IMR-90 (cell line): ENCODE measurements at regions not wholly inside any gene's neighbourhood (a gene's known extent, or its start where the extent isn't known, plus 50 kb on each side); places are given as distances from the start of the nearest gene placed in this dataset.

Experiments
- ATAC-seq: fragments of 200-7000 bp; cut with Tn5 transposase; 2 replicates; pipeline ENCODE4 v1.9.1; 2020; ENCODE audit warnings: low read depth, mild to moderate bottlenecking, moderate library complexity
- BruUV-seq: library from RNA; stranded (reverse); fragments of 400-500 nt; replicated peaks from 2 replicates; lab custom pipeline; 2021; lab: Mats Ljungman, UMichigan
- CTCF ChIA-PET: fragments of 300-600 bp; formaldehyde crosslinking; extraction: SDS; loops from one replicate; lab custom pipeline; 2021; ENCODE audit warnings: antibody characterized with exemption; lab: Yijun Ruan, JAX
- POLR2A ChIA-PET: fragments of 300-600 bp; sonication (Branson Sonifier 250); formaldehyde crosslinking; loops from one replicate; lab custom pipeline; 2022; ENCODE audit warnings: antibody characterized with exemption; ENCODE audit not compliant: unreplicated experiment; lab: Charles Lee
- DNase-seq: peaks from one replicate; pipeline ENCODE4 v3.0.0; 2013
- H2AFZ ChIP-seq: replicated peaks from 2 replicates; pipeline ENCODE3; 2013; ENCODE audit warnings: low read length, mild to moderate bottlenecking; ENCODE audit not compliant: poor library complexity
- H2AK5ac ChIP-seq: 2 replicates; pipeline ENCODE4 v1.6.1; 2013; ENCODE audit warnings: low read depth, low read length, inconsistent platforms
- H2AK9ac ChIP-seq: replicated peaks from 2 replicates; pipeline ENCODE3; 2013; ENCODE audit warnings: mild to moderate bottlenecking, low read depth, low read length, moderate library complexity; ENCODE audit not compliant: poor library complexity
- H2BK120ac ChIP-seq: 2 replicates; pipeline ENCODE4 v1.6.1; 2013; ENCODE audit warnings: low read depth, low read length, inconsistent platforms
- H2BK15ac ChIP-seq: 3 replicates; pipeline ENCODE4 v1.6.1; 2013; ENCODE audit warnings: low read depth, low read length, inconsistent platforms
- H2BK20ac ChIP-seq: 2 replicates; pipeline ENCODE4 v1.6.1; 2013; ENCODE audit warnings: low read depth, mild to moderate bottlenecking, inconsistent platforms, low read length, moderate library complexity
- H2BK5ac ChIP-seq: 2 replicates; pipeline ENCODE4 v1.6.1; 2013; ENCODE audit warnings: mild to moderate bottlenecking, low read depth, low read length, inconsistent platforms; ENCODE audit not compliant: poor library complexity, severe bottlenecking
- H3K14ac ChIP-seq: replicated peaks from 2 replicates; pipeline ENCODE4 v1.6.1; 2013; ENCODE audit warnings: low read depth, low read length, inconsistent platforms
- H3K18ac ChIP-seq: 2 replicates; pipeline ENCODE4 v1.6.1; 2013; ENCODE audit warnings: low read depth, low read length, control low read depth
- H3K23ac ChIP-seq: 2 replicates; pipeline ENCODE4 v1.6.1; 2013; ENCODE audit warnings: low read depth, low read length, inconsistent platforms
- H3K27ac ChIP-seq: 2 replicates; pipeline ENCODE4 v1.5.1; 2013; ENCODE audit warnings: mild to moderate bottlenecking, control low read depth, low read length; ENCODE audit not compliant: insufficient read depth
- H3K27me3 ChIP-seq: 2 replicates; pipeline ENCODE4 v1.6.1; 2013; ENCODE audit warnings: low read length; ENCODE audit not compliant: control insufficient read depth, insufficient read depth
- H3K36me3 ChIP-seq: 2 replicates; pipeline ENCODE4 v1.6.1; 2013; ENCODE audit warnings: low read length, mixed read lengths; ENCODE audit not compliant: control insufficient read depth, insufficient read depth
- H3K4ac ChIP-seq: 2 replicates; pipeline ENCODE4 v1.6.1; 2013; ENCODE audit warnings: low read depth, low read length, inconsistent platforms
- H3K4me1 ChIP-seq: 2 replicates; pipeline ENCODE4 v1.6.1; 2013; ENCODE audit warnings: low read length, mixed read lengths; ENCODE audit not compliant: control insufficient read depth, insufficient read depth
- H3K4me2 ChIP-seq: 2 replicates; pipeline ENCODE4 v1.6.1; 2013; ENCODE audit warnings: low read depth, mild to moderate bottlenecking, control low read depth, low read length, moderate library complexity
- H3K4me3 ChIP-seq: 2 replicates; pipeline ENCODE4 v1.5.1; 2013; ENCODE audit warnings: low read depth, mild to moderate bottlenecking, control low read depth, low read length, moderate library complexity; ENCODE audit not compliant: insufficient read depth
- H3K56ac ChIP-seq: 2 replicates; pipeline ENCODE4 v1.6.1; 2013; ENCODE audit warnings: low read length, inconsistent platforms; ENCODE audit not compliant: insufficient read depth; ENCODE audit errors: extremely low read depth
- H3K79me1 ChIP-seq, 2 experiments: 2 replicates each; pipeline ENCODE4 v1.6.1; 2013; ENCODE audit warnings: low read length in 2 of 2, inconsistent platforms in 1 of 2, low read depth in 1 of 2
- H3K9ac ChIP-seq: 2 replicates; pipeline ENCODE4 v1.6.1; 2013; ENCODE audit warnings: low read depth, low read length, control low read depth
- H3K9me1 ChIP-seq: 2 replicates; pipeline ENCODE4 v1.6.1; 2013; ENCODE audit warnings: low read length, inconsistent platforms; ENCODE audit not compliant: insufficient read depth
- H3K9me3 ChIP-seq: 2 replicates; pipeline ENCODE4 v1.6.1; 2013; ENCODE audit warnings: low read length; ENCODE audit not compliant: control insufficient read depth, insufficient read depth
- H4K20me1 ChIP-seq: 2 replicates; pipeline ENCODE4 v1.6.1; 2013; ENCODE audit warnings: low read length, inconsistent platforms; ENCODE audit not compliant: insufficient read depth
- H4K5ac ChIP-seq: 2 replicates; pipeline ENCODE4 v1.6.1; 2013; ENCODE audit warnings: mild to moderate bottlenecking, low read depth, low read length, control low read depth
- H4K8ac ChIP-seq, 2 experiments: 2 replicates each; pipeline ENCODE4 v1.6.1; 2013; ENCODE audit warnings: low read depth in 2 of 2, low read length in 2 of 2, control low read depth in 1 of 2, inconsistent platforms in 1 of 2
- H4K91ac ChIP-seq: 2 replicates; pipeline ENCODE4 v1.6.1; 2013; ENCODE audit warnings: low read depth, low read length, inconsistent platforms; ENCODE audit not compliant: insufficient read depth
- NFE2L2 ChIP-seq: fragments of 150-350 bp; IDR thresholded peaks from 2 replicates; pipeline ENCODE4 v1.6.1; 2016; ENCODE audit warnings: low read depth, mild to moderate bottlenecking, low read length
- RFX5 ChIP-seq: IDR thresholded peaks from 2 replicates; pipeline ENCODE4 v1.8.0; 2012; ENCODE audit warnings: low read depth, mild to moderate bottlenecking, low read length, moderate library complexity
- WGBS, 2 experiments: methylation state at CpG; one replicate each; pipeline versions ENCODE4 v1.1.5 to v1.1.7; 2013; ENCODE audit warnings: missing lambda C conversion rate in 2 of 2; ENCODE audit not compliant: insufficient read length in 1 of 2; ENCODE audit errors: extremely low coverage in 2 of 2; 5-methylcytosine and 5-hydroxymethylcytosine counted together
- dilution Hi-C: fragments of 300-500 bp; cut with HindIII; formaldehyde crosslinking; loops from one replicate; pipeline ENCODE4 v1.14.3; 2018; ENCODE audit warnings: low sequenced_read_pairs; ENCODE audit not compliant: unreplicated experiment
- in situ Hi-C: fragments of 300-500 bp; cut with MboI; formaldehyde crosslinking; loops from 3 replicates; pipeline ENCODE4 v1.14.3; 2019; ENCODE audit warnings: low sequenced_read_pairs, inconsistent platforms, mixed read lengths
- intact Hi-C: fragments of 100-400 bp; cut with micrococcal nuclease; formaldehyde crosslinking; loops from 2 replicates; pipeline ENCODE4 v1.10.0; 2022
- TF ChIP-seq, protein P1 (sequence below): conservative IDR thresholded peaks from 2 replicates; pipeline ENCODE4 v1.5.1; 2012; ENCODE audit warnings: mild to moderate bottlenecking, low read depth, low read length, improper control_type of control experiment
- TF ChIP-seq, protein P2 (sequence below): fragments of 150-350 bp; IDR thresholded peaks from 2 replicates; pipeline ENCODE4 v1.6.1; 2016; ENCODE audit warnings: low read depth, mild to moderate bottlenecking, low read length, moderate library complexity, borderline replicate concordance

DNA sequence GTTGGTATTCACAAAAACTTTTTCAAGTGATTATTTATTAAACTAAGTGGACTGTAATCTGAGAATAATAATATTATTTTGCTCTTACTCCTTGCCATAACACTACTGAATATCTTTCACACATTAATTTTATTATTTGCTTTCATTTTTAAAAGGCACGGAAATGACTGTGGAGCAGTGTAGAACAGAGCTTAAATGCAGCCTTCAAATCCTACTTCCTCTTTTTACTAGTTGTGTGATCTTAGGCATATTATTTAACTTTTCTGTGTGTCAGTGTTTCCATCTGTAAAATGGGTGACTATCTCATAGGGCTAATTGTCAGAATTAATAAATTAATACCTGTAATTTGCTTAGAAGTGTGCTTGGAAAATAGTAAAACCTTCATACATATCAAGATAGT lies 55.5 kb upstream of the SLC8A1 start:
- Histone ChIP-seq H3K18ac (no peak overlapping the region), H4K8ac (no peak overlapping the region), H2BK120ac (no peak overlapping the region), H2AK9ac (no peak overlapping the region), H4K91ac (no peak overlapping the region), H3K9me3 (no peaks in the 10 kb centered on the region), H3K14ac (no peak overlapping the region), H2BK15ac (no peak overlapping the region), H2BK20ac (no peak overlapping the region), H3K79me1 (no peaks in the 10 kb centered on the region), H3K4me2 (no peak overlapping the region), H3K4ac (no peak overlapping the region), H3K4me3 (no peak overlapping the region), H3K56ac (no peak overlapping the region), H4K5ac (no peak overlapping the region), H3K9ac (no peak overlapping the region), H3K36me3 (no peaks in the 10 kb centered on the region), H2AFZ (no peak overlapping the region), H4K20me1 (no peaks in the 10 kb centered on the region), H2BK5ac (no peak overlapping the region), H2AK5ac (no peak overlapping the region), H3K23ac (no peak overlapping the region), H3K9me1 (no peaks in the 10 kb centered on the region), H3K27ac (no peak overlapping the region), H3K4me1 (peaks cover 7% of the 10 kb centered on the region), H3K27me3 (no peaks in the 10 kb centered on the region)
- ChIA-PET CTCF (no interaction called here), POLR2A (no interaction called here)
- intact Hi-C loops (no loop called here), in situ Hi-C loops (no loop called here), dilution Hi-C loops (no loop called here)
- DNase-seq (no peak), ATAC-seq (no peak)
- TF ChIP-seq NFE2L2 (no peak), RFX5 (no peak)
- TF ChIP-seq, protein P1, sequence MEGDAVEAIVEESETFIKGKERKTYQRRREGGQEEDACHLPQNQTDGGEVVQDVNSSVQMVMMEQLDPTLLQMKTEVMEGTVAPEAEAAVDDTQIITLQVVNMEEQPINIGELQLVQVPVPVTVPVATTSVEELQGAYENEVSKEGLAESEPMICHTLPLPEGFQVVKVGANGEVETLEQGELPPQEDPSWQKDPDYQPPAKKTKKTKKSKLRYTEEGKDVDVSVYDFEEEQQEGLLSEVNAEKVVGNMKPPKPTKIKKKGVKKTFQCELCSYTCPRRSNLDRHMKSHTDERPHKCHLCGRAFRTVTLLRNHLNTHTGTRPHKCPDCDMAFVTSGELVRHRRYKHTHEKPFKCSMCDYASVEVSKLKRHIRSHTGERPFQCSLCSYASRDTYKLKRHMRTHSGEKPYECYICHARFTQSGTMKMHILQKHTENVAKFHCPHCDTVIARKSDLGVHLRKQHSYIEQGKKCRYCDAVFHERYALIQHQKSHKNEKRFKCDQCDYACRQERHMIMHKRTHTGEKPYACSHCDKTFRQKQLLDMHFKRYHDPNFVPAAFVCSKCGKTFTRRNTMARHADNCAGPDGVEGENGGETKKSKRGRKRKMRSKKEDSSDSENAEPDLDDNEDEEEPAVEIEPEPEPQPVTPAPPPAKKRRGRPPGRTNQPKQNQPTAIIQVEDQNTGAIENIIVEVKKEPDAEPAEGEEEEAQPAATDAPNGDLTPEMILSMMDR, result no peak
- TF ChIP-seq, protein P2, sequence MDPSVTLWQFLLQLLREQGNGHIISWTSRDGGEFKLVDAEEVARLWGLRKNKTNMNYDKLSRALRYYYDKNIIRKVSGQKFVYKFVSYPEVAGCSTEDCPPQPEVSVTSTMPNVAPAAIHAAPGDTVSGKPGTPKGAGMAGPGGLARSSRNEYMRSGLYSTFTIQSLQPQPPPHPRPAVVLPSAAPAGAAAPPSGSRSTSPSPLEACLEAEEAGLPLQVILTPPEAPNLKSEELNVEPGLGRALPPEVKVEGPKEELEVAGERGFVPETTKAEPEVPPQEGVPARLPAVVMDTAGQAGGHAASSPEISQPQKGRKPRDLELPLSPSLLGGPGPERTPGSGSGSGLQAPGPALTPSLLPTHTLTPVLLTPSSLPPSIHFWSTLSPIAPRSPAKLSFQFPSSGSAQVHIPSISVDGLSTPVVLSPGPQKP, result no peak
- BruUV-seq, result no TSS peak
- no CpG with 5 or more reads among the region's 1 CpG for WGBS, 2 experiments
